WI38 (cell line): ENCODE measurements at regions not wholly inside any gene's neighbourhood (a gene's known extent, or its start where the extent isn't known, plus 50 kb on each side); places are given as distances from the start of the nearest gene placed in this dataset.

Experiments
- H3K4me3 ChIP-seq: 2 replicates; pipeline ENCODE4 v1.5.1; 2011; ENCODE audit warnings: low read depth, mild to moderate bottlenecking, control low read depth, low read length
- TF ChIP-seq, protein P1 (sequence below): IDR thresholded peaks from 2 replicates; pipeline ENCODE4 v1.5.1; 2012; ENCODE audit warnings: low read depth, mild to moderate bottlenecking, control low read depth, low read length

DNA sequence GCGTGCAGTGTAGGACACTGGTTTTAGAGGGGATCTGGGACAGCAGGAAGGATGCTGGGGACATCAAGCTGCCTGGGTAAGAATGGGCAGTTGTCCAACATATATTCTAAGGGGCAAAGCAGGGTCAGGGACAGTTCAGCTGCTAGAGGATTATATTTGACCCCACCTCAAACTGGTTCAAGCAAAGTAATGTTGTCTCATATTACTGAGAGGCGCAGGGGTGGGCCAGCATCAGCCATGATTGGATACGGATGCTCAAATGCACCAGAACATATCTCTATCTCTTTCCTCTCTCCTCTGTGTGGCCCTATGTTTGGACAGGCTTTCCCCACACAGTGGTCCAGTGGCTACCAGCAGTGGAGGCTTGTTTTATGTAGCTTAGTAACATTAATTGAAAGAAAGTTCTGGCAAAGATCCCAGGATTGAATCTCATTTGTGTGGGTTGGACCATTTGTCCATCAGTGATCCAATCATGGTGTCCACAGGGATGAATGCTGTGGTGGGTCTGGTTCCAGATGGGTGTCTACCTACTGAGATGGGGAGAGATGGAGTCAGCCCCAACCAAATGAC is 49.8 kb upstream of the RGMA start:
- TF ChIP-seq, protein P1, sequence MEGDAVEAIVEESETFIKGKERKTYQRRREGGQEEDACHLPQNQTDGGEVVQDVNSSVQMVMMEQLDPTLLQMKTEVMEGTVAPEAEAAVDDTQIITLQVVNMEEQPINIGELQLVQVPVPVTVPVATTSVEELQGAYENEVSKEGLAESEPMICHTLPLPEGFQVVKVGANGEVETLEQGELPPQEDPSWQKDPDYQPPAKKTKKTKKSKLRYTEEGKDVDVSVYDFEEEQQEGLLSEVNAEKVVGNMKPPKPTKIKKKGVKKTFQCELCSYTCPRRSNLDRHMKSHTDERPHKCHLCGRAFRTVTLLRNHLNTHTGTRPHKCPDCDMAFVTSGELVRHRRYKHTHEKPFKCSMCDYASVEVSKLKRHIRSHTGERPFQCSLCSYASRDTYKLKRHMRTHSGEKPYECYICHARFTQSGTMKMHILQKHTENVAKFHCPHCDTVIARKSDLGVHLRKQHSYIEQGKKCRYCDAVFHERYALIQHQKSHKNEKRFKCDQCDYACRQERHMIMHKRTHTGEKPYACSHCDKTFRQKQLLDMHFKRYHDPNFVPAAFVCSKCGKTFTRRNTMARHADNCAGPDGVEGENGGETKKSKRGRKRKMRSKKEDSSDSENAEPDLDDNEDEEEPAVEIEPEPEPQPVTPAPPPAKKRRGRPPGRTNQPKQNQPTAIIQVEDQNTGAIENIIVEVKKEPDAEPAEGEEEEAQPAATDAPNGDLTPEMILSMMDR, result no peak
- no peak overlapping the region for H3K4me3 ChIP-seq
